A549 (cell line): ENCODE measurements at regions not wholly inside any gene's neighbourhood (a gene's known extent, or its start where the extent isn't known, plus 50 kb on each side); places are given as distances from the start of the nearest gene placed in this dataset.

ENCODE experiments used
- CTCF ChIP-seq: fragments of >200 bp; sonication (Bioruptor Twin); formaldehyde crosslinking; IDR thresholded peaks from 3 replicates; pipeline ENCODE4 v1.5.1; 2016
- HOXA7 ChIP-seq: fragments of 250-450 bp; sonication (Bioruptor Pico); IDR thresholded peaks from 2 replicates; pipeline ENCODE4 v1.5.0; 2020; ENCODE audit warnings: mild to moderate bottlenecking, moderate library complexity
- JUN ChIP-seq, 2 experiments: fragments of >200 bp; sonication (Bioruptor Twin); formaldehyde crosslinking; IDR thresholded peaks; 2 replicates in 1 of 2; 3 replicates in 1 of 2; pipeline ENCODE4 v1.6.1; 2016 to 2017
- KDM5A ChIP-seq: fragments of 200-600 bp; sonication (generic); IDR thresholded peaks from 2 replicates; pipeline ENCODE4 v1.6.1; 2016; ENCODE audit warnings: antibody characterized with exemption, mild to moderate bottlenecking
- NR3C1 ChIP-seq: fragments of >200 bp; sonication (Bioruptor Twin); formaldehyde crosslinking; IDR thresholded peaks from 3 replicates; pipeline ENCODE4 v1.6.1; 2017
- POLR2A ChIP-seq: IDR thresholded peaks from 2 replicates; pipeline ENCODE4 v1.6.1; 2012; ENCODE audit warnings: mild to moderate bottlenecking, low read length
- RCOR1 ChIP-seq: fragments of 150-350 bp; IDR thresholded peaks from 2 replicates; pipeline ENCODE4 v1.6.1; 2014; ENCODE audit warnings: antibody characterized with exemption, low read length, low read depth
- RFX5 ChIP-seq: fragments of 450-650 bp; IDR thresholded peaks from 2 replicates; pipeline ENCODE4 v1.7.1; 2014; ENCODE audit warnings: antibody characterized with exemption, mild to moderate bottlenecking, moderate library complexity
- ZC3H11A ChIP-seq: fragments of 450-650 bp; IDR thresholded peaks from 2 replicates; pipeline ENCODE4 v1.6.1; 2014; ENCODE audit warnings: antibody characterized with exemption, mild to moderate bottlenecking

GRCh38 chr4:60002603-60003337 is 1197.4 kb upstream of the ADGRL3 start:
- no peak for TF ChIP-seq POLR2A
- TF ChIP-seq RFX5, result no peak
- TF ChIP-seq RCOR1, result no peak
- TF ChIP-seq KDM5A, result no peak
- TF ChIP-seq JUN (IDR thresholded peaks at IDR 0.05), result no peak
- no peak for TF ChIP-seq CTCF
- no peak for TF ChIP-seq NR3C1
- no peak for TF ChIP-seq ZC3H11A
- no peak for TF ChIP-seq HOXA7
